Neural progenitor cell (in vitro differentiated cells): ENCODE measurements at regions not wholly inside any gene's neighbourhood (a gene's known extent, or its start where the extent isn't known, plus 50 kb on each side); places are given as distances from the start of the nearest gene placed in this dataset.
A peak's percentile ranks its signal among the peaks of the same experiment; 100 is the strongest.

ENCODE experiments used
- DNase-seq: peaks from one replicate; pipeline ENCODE4 v3.0.0-alpha.2; 2016; ENCODE audit warnings: low spot score
- H2AFZ ChIP-seq: fragments of 200-600 bp; sonication (generic); replicated peaks from 2 replicates; pipeline ENCODE4 v1.6.1; 2016; ENCODE audit warnings: antibody characterized with exemption
- H3F3A ChIP-seq: fragments of 200-600 bp; sonication (generic); 2 replicates; pipeline ENCODE4 v1.6.1; 2016; ENCODE audit warnings: antibody characterized with exemption, low read depth
- H3K27ac ChIP-seq: fragments of 200-600 bp; sonication (generic); 2 replicates; pipeline ENCODE4 v1.5.1; 2016; ENCODE audit warnings: mild to moderate bottlenecking
- H3K27me3 ChIP-seq: fragments of 200-600 bp; sonication (generic); 2 replicates; pipeline ENCODE4 v1.6.1; 2016; ENCODE audit warnings: mild to moderate bottlenecking, moderate library complexity
- H3K36me3 ChIP-seq: fragments of 200-600 bp; sonication (generic); 2 replicates; pipeline ENCODE4 v1.5.1; 2016
- H3K4me1 ChIP-seq: fragments of 200-600 bp; sonication (generic); 2 replicates; pipeline ENCODE4 v1.6.1; 2016; ENCODE audit warnings: mixed run types
- H3K4me2 ChIP-seq: fragments of 200-600 bp; sonication (generic); 2 replicates; pipeline ENCODE4 v1.6.1; 2016
- H3K4me3 ChIP-seq: fragments of 200-600 bp; sonication (generic); 2 replicates; pipeline ENCODE4 v1.5.1; 2016
- H3K79me2 ChIP-seq: fragments of 200-600 bp; sonication (generic); 2 replicates; pipeline ENCODE4 v1.6.1; 2016; ENCODE audit warnings: low read depth
- H3K9ac ChIP-seq: fragments of 200-600 bp; sonication (generic); 2 replicates; pipeline ENCODE4 v1.6.1; 2016
- H3K9me3 ChIP-seq: fragments of 200-600 bp; sonication (generic); 2 replicates; pipeline ENCODE4 v1.5.1; 2016; ENCODE audit warnings: low read depth
- H4K20me1 ChIP-seq: fragments of 200-600 bp; sonication (generic); 2 replicates; pipeline ENCODE4 v1.6.1; 2016; ENCODE audit warnings: low read depth
- H3K27ac Mint-ChIP-seq: 3 replicates; pipeline ENCODE4 v1.8.0; 2021; ENCODE audit warnings: mixed read lengths
- H3K27me3 Mint-ChIP-seq: 2 replicates; pipeline ENCODE4 v1.8.0; 2022; ENCODE audit warnings: low read depth, mild to moderate bottlenecking, inconsistent platforms, moderate library complexity, mixed read lengths; ENCODE audit not compliant: insufficient read depth
- H3K36me3 Mint-ChIP-seq: 3 replicates; pipeline ENCODE4 v1.8.0; 2021; ENCODE audit warnings: mixed read lengths
- H3K4me1 Mint-ChIP-seq: 3 replicates; pipeline ENCODE4 v1.8.0; 2021; ENCODE audit warnings: mixed read lengths
- H3K4me3 Mint-ChIP-seq: 3 replicates; pipeline ENCODE4 v1.8.0; 2021; ENCODE audit warnings: mild to moderate bottlenecking, moderate library complexity, mixed read lengths
- H3K9me3 Mint-ChIP-seq: 3 replicates; pipeline ENCODE4 v1.8.0; 2020; ENCODE audit warnings: mixed read lengths
- CTCF ChIP-seq: fragments of 200-600 bp; sonication (generic); IDR thresholded peaks from 2 replicates; pipeline ENCODE4 v1.5.1; 2017; ENCODE audit warnings: antibody characterized with exemption, mild to moderate bottlenecking
- EZH2 ChIP-seq: fragments of 200-600 bp; sonication (generic); IDR thresholded peaks from 2 replicates; pipeline ENCODE4 v1.6.1; 2017; ENCODE audit warnings: antibody characterized with exemption, mild to moderate bottlenecking, moderate library complexity
- EZH2phosphoT487 ChIP-seq: fragments of 200-600 bp; sonication (generic); IDR thresholded peaks from 2 replicates; pipeline ENCODE4 v1.6.1; 2017; ENCODE audit warnings: antibody characterized with exemption

GRCh38 chr6:100988391-100988984 lies 107.4 kb upstream of the ASCC3 start:
- no peak overlapping the region for H2AFZ ChIP-seq
- H3K36me3 ChIP-seq, result no peaks in the 10 kb centered on the region
- H3K4me3 ChIP-seq, result no peak overlapping the region
- no peaks in the 10 kb centered on the region for H3K4me1 Mint-ChIP-seq
- H3K27me3 ChIP-seq, result no peaks in the 10 kb centered on the region
- no peak overlapping the region for H3K27ac ChIP-seq
- H4K20me1 ChIP-seq, result no peaks in the 10 kb centered on the region
- peaks cover 5% of the 10 kb centered on the region for H3K9me3 Mint-ChIP-seq
- H3K4me2 ChIP-seq, result no peak overlapping the region
- H3K79me2 ChIP-seq, result no peaks in the 10 kb centered on the region
- no peaks in the 10 kb centered on the region for H3K27me3 Mint-ChIP-seq
- H3K27ac Mint-ChIP-seq, result no peak overlapping the region
- H3K4me3 Mint-ChIP-seq, result no peak overlapping the region
- H3K9ac ChIP-seq, result no peak overlapping the region
- peaks cover under 1% of the 10 kb centered on the region for H3K36me3 Mint-ChIP-seq
- no peak for DNase-seq
- H3F3A ChIP-seq, result no peaks in the 10 kb centered on the region
- no peaks in the 10 kb centered on the region for H3K9me3 ChIP-seq
- no peaks in the 10 kb centered on the region for H3K4me1 ChIP-seq
- no peak for TF ChIP-seq EZH2
- no peak for TF ChIP-seq EZH2phosphoT487
- no peak for TF ChIP-seq CTCF

- peak overlapping the region; percentile 21 for H2AFZ ChIP-seq
Measured at GRCh38 chr6:100990070-100990469, 108.9 kb upstream of the ASCC3 start.

GRCh38 chr6:100996409-100996808 lies 115.3 kb upstream of the ASCC3 start:
- Mint-ChIP-seq H3K36me3 (no peaks in the 10 kb centered on the region), H3K4me3 (no peak overlapping the region), H3K9me3 (peaks cover 3% of the 10 kb centered on the region), H3K27ac (no peak overlapping the region), H3K27me3 (no peaks in the 10 kb centered on the region), H3K4me1 (no peaks in the 10 kb centered on the region)
- Histone ChIP-seq H3K4me3 (no peak overlapping the region), H3K36me3 (no peaks in the 10 kb centered on the region), H4K20me1 (no peaks in the 10 kb centered on the region), H3K9me3 (no peaks in the 10 kb centered on the region), H3K79me2 (no peaks in the 10 kb centered on the region), H3F3A (no peaks in the 10 kb centered on the region), H3K27me3 (no peaks in the 10 kb centered on the region), H3K4me2 (no peak overlapping the region), H3K4me1 (no peaks in the 10 kb centered on the region), H2AFZ (no peak overlapping the region), H3K27ac (no peak overlapping the region), H3K9ac (no peak overlapping the region)
- no peak for TF ChIP-seq EZH2
- no peak for TF ChIP-seq EZH2phosphoT487
- no peak for TF ChIP-seq CTCF
- DNase-seq, result no peak

More at GRCh38 chr6:100990070-100990469, 108.9 kb upstream of the ASCC3 start:
- no peak for TF ChIP-seq EZH2phosphoT487
- no peak for TF ChIP-seq EZH2
- no peak for TF ChIP-seq CTCF
- Histone ChIP-seq H3F3A (no peaks in the 10 kb centered on the region), H4K20me1 (no peaks in the 10 kb centered on the region), H3K4me3 (no peak overlapping the region), H3K79me2 (no peaks in the 10 kb centered on the region), H3K27ac (no peak overlapping the region), H3K4me2 (no peak overlapping the region), H3K9me3 (no peaks in the 10 kb centered on the region), H3K9ac (no peak overlapping the region), H3K27me3 (no peaks in the 10 kb centered on the region), H3K36me3 (no peaks in the 10 kb centered on the region), H3K4me1 (no peaks in the 10 kb centered on the region)
- Mint-ChIP-seq H3K27ac (no peak overlapping the region), H3K4me3 (no peak overlapping the region), H3K36me3 (no peaks in the 10 kb centered on the region), H3K4me1 (no peaks in the 10 kb centered on the region), H3K9me3 (peaks cover 3% of the 10 kb centered on the region), H3K27me3 (no peaks in the 10 kb centered on the region)
- DNase-seq, result no peak
